VCaP (cell line): ENCODE measurements at regions not wholly inside any gene's neighbourhood (a gene's known extent, or its start where the extent isn't known, plus 50 kb on each side); places are given as distances from the start of the nearest gene placed in this dataset.

Experiments
- H3K27ac ChIP-seq: fragments of 450-650 bp; 2 replicates; pipeline ENCODE4 v1.5.1; 2017
- CTCF ChIP-seq: fragments of 450-650 bp; conservative IDR thresholded peaks from 2 replicates; pipeline ENCODE4 v1.5.1; 2017; ENCODE audit warnings: mild to moderate bottlenecking, moderate library complexity

GRCh38 chr7:149369497-149369896 lies 91.4 kb downstream of the ZNF777 start:
- no peak for TF ChIP-seq CTCF
- H3K27ac ChIP-seq = peak overlapping the region; percentile 100

GRCh38 chr7:149370790-149371189 lies 90.1 kb downstream of the ZNF777 start:
- H3K27ac ChIP-seq = peak overlapping the region; percentile 100; the same call in 1 of the 2 replicates
- no peak for TF ChIP-seq CTCF

- no peak for TF ChIP-seq CTCF
- peak overlapping the region; percentile 100 for H3K27ac ChIP-seq
Observed at GRCh38 chr7:149373089-149373488, 87.8 kb downstream of the ZNF777 start.

- TF ChIP-seq CTCF = no peak
- H3K27ac ChIP-seq = peak overlapping the region; percentile 100
Observed at GRCh38 chr7:149375234-149376008, 85.4 kb downstream of the ZNF777 start.

- no peak for TF ChIP-seq CTCF
- peak overlapping the region; percentile 100 for H3K27ac ChIP-seq
Observed at GRCh38 chr7:149377386-149377785, 83.5 kb downstream of the ZNF777 start.

GRCh38 chr7:149379625-149380024 lies 81.2 kb downstream of the ZNF777 start:
- no peak overlapping the region for H3K27ac ChIP-seq
- no peak for TF ChIP-seq CTCF

GRCh38 chr7:149381245-149381644 lies 79.6 kb downstream of the ZNF777 start:
- H3K27ac ChIP-seq = peak overlapping the region; percentile 16; the same call in 1 of the 2 replicates
- TF ChIP-seq CTCF = peak; percentile 55
